ENCODE measurements at regions not wholly inside any gene's neighbourhood (a gene's known extent, or its start where the extent isn't known, plus 50 kb on each side); places are given as distances from the start of the nearest gene placed in this dataset.

DNA sequence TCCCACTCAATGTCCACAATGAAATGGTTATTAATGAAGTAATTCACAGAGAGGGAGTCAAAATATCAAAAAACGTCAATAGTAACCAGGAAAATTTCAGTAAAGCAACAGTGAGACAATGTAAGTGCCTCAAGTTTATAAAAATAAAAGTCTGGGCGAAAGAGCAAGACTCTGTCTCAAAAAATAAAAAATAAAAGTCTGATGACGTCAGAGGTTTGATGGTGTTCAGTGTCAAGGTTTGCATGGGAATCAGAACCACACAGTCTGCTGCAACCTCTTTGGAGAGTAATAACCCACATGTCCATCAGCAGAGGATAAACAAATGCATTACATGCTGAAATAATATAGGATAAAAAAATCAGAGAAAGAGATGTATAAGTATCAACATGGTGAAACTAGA lies 152.4 kb downstream of the ASCL1 start:
- Histone ChIP-seq H3K4me3 (no peak overlapping the region), H3K27ac (no peak overlapping the region), H3K9ac (no peak overlapping the region), H3K36me3 (no peaks in the 10 kb centered on the region), H2AFZ (replicated peaks) (no peak overlapping the region), H3F3A (ENCODE audit: low read depth) (no peaks in the 10 kb centered on the region), H3K4me1 (no peaks in the 10 kb centered on the region), H3K79me2 (ENCODE audit: low read depth) (no peaks in the 10 kb centered on the region), H3K9me3 (ENCODE audit: low read depth) (no peaks in the 10 kb centered on the region), H3K4me2 (no peak overlapping the region), H3K27me3 (no peaks in the 10 kb centered on the region), H4K20me1 (ENCODE audit: low read depth) (no peaks in the 10 kb centered on the region)
- Mint-ChIP-seq H3K27me3 (ENCODE audit: insufficient read depth, low read depth) (peaks cover 2% of the 10 kb centered on the region), H3K4me3 (no peak overlapping the region), H3K27ac (no peak overlapping the region), H3K36me3 (no peaks in the 10 kb centered on the region), H3K4me1 (no peaks in the 10 kb centered on the region), H3K9me3 (no peaks in the 10 kb centered on the region)
- DNase-seq (ENCODE audit: low spot score), result no peak
- TF ChIP-seq, protein P1, sequence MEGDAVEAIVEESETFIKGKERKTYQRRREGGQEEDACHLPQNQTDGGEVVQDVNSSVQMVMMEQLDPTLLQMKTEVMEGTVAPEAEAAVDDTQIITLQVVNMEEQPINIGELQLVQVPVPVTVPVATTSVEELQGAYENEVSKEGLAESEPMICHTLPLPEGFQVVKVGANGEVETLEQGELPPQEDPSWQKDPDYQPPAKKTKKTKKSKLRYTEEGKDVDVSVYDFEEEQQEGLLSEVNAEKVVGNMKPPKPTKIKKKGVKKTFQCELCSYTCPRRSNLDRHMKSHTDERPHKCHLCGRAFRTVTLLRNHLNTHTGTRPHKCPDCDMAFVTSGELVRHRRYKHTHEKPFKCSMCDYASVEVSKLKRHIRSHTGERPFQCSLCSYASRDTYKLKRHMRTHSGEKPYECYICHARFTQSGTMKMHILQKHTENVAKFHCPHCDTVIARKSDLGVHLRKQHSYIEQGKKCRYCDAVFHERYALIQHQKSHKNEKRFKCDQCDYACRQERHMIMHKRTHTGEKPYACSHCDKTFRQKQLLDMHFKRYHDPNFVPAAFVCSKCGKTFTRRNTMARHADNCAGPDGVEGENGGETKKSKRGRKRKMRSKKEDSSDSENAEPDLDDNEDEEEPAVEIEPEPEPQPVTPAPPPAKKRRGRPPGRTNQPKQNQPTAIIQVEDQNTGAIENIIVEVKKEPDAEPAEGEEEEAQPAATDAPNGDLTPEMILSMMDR (IDR thresholded peaks at IDR 0.05), result no peak
- TF ChIP-seq EZH2phosphoT487 (IDR thresholded peaks at IDR 0.05), result no peak
- TF ChIP-seq EZH2 (IDR thresholded peaks at IDR 0.05), result no peak

DNA sequence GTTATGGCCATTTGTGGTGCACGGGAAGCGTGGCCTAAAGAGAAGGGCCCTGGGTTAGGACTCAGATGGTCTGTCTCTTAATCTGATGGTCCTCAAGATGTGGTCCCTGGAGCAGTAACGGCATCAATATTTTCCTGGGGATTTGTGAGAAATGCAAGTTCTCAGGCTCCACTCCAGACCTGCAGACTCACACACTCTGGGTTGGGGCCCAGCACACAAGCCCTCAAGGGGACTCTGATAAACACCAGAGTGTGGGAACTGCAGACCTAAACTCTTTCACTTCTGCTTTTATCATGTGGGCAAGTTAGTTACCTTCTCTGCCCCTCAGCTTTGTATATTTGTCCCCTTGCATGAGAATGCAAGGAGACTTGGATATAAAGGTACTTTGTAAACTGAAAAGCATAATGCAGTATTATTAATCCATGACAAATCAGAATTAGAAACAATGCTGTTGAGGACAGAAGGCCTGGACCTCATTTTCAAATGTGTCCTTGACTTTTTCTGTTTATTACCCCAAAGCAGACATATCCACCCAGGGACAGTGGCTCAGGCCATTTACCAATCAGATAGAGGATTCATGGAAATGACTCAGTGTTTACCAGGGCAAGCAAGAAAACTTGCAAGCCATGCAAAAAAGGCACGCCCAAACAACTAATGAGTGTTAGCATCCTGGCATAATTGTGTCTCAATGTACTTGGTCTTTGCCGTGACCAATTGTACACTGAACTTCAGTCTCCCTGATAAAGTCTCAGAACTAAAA lies 157.0 kb downstream of the ASCL1 start:
- no peaks in the 10 kb centered on the region for H4K20me1 ChIP-seq (ENCODE audit: low read depth)
- no peaks in the 10 kb centered on the region for H3K9me3 ChIP-seq (ENCODE audit: low read depth)
- H3K27ac Mint-ChIP-seq, result no peak overlapping the region
- peaks cover 4% of the 10 kb centered on the region for H3K27me3 Mint-ChIP-seq (ENCODE audit: insufficient read depth, low read depth)
- H3K36me3 Mint-ChIP-seq, result no peaks in the 10 kb centered on the region
- H3K27ac ChIP-seq, result no peak overlapping the region
- no peak overlapping the region for H3K4me2 ChIP-seq
- H3K9me3 Mint-ChIP-seq, result no peaks in the 10 kb centered on the region
- H3K79me2 ChIP-seq (ENCODE audit: low read depth), result no peaks in the 10 kb centered on the region
- TF ChIP-seq EZH2 (IDR thresholded peaks at IDR 0.05) (no peak), EZH2phosphoT487 (IDR thresholded peaks at IDR 0.05) (no peak)
- TF ChIP-seq, protein P1 (IDR thresholded peaks at IDR 0.05), result no peak
- H3K4me1 Mint-ChIP-seq, result no peaks in the 10 kb centered on the region
- no peaks in the 10 kb centered on the region for H3K36me3 ChIP-seq
- DNase-seq (ENCODE audit: low spot score), result no peak
- H3K4me1 ChIP-seq, result no peaks in the 10 kb centered on the region
- H3K4me3 ChIP-seq, result no peak overlapping the region
- no peak overlapping the region for H3K4me3 Mint-ChIP-seq
- no peak overlapping the region for H2AFZ ChIP-seq (replicated peaks)
- no peak overlapping the region for H3K9ac ChIP-seq
- H3K27me3 ChIP-seq, result no peaks in the 10 kb centered on the region
- no peaks in the 10 kb centered on the region for H3F3A ChIP-seq (ENCODE audit: low read depth)

GRCh38 chr12:103128862-103129501 lies 171.5 kb downstream of the ASCL1 start:
- no peak overlapping the region for H3K27ac ChIP-seq
- H3K27me3 ChIP-seq, result no peaks in the 10 kb centered on the region
- H2AFZ ChIP-seq (replicated peaks), result no peak overlapping the region
- H3F3A ChIP-seq (ENCODE audit: low read depth), result no peaks in the 10 kb centered on the region
- Mint-ChIP-seq H3K36me3 (peaks cover 3% of the 10 kb centered on the region), H3K4me3 (no peak overlapping the region), H3K27me3 (ENCODE audit: insufficient read depth, low read depth) (peaks cover 5% of the 10 kb centered on the region), H3K9me3 (peaks cover 12% of the 10 kb centered on the region), H3K27ac (no peak overlapping the region), H3K4me1 (no peaks in the 10 kb centered on the region)
- no peaks in the 10 kb centered on the region for H4K20me1 ChIP-seq (ENCODE audit: low read depth)
- no peaks in the 10 kb centered on the region for H3K79me2 ChIP-seq (ENCODE audit: low read depth)
- DNase-seq (ENCODE audit: low spot score), result no peak
- H3K4me1 ChIP-seq, result no peaks in the 10 kb centered on the region
- no peaks in the 10 kb centered on the region for H3K36me3 ChIP-seq
- TF ChIP-seq EZH2 (IDR thresholded peaks at IDR 0.05) (no peak), EZH2phosphoT487 (IDR thresholded peaks at IDR 0.05) (no peak)
- TF ChIP-seq, protein P1 (IDR thresholded peaks at IDR 0.05), result no peak
- H3K4me2 ChIP-seq, result no peak overlapping the region
- H3K4me3 ChIP-seq, result no peak overlapping the region
- H3K9me3 ChIP-seq (ENCODE audit: low read depth), result no peaks in the 10 kb centered on the region
- no peak overlapping the region for H3K9ac ChIP-seq
